ENCODE measurements at regions not wholly inside any gene's neighbourhood (a gene's known extent, or its start where the extent isn't known, plus 50 kb on each side); places are given as distances from the start of the nearest gene placed in this dataset.

GRCh38 chr5:26148569-26149107 is 889.7 kb downstream of the CDH9 start:
- no peak for DNase-seq (ENCODE audit: low spot score)
- Histone ChIP-seq H3K4me1 (ENCODE audit: insufficient read depth, low read length) (no peaks in the 10 kb centered on the region), H3K27ac (ENCODE audit: extremely low read length, insufficient read depth, low read length) (no peak overlapping the region), H3K79me2 (ENCODE audit: insufficient read depth, low read length) (no peaks in the 10 kb centered on the region), H3K9me3 (ENCODE audit: low read length) (peaks cover 29% of the 10 kb centered on the region), H3K27me3 (ENCODE audit: control insufficient read depth in 1 of 2, insufficient read depth in 2 of 2, low read length in 2 of 2) (no peaks in the 10 kb centered on the region), H3K4me2 (ENCODE audit: low read depth, low read length) (no peak overlapping the region), H3K4me3 (replicated peaks in 1 of 3; ENCODE audit: insufficient read depth in 1 of 3, low read depth in 2 of 3, low read length in 3 of 3) (no peak overlapping the region), H3K36me3 (replicated peaks in 1 of 2; ENCODE audit: control insufficient read depth in 1 of 2, insufficient read depth in 2 of 2, low read length in 2 of 2) (no peaks in the 10 kb centered on the region), H2AFZ (ENCODE audit: low read length) (no peak overlapping the region), H4K20me1 (ENCODE audit: insufficient read depth, low read length) (no peaks in the 10 kb centered on the region), H3K9ac (ENCODE audit: insufficient read depth, low read depth, low read length) (no peak overlapping the region)
- BruUV-seq (replicated peaks), result no TSS peak
- intact Hi-C loops (cut with micrococcal nuclease; ENCODE audit: unreplicated experiment) (no loop called here), in situ Hi-C loops (cut with HindIII; ENCODE audit: extremely low pct_ligation_motif_present, low pct_unique_long_range_greater_than_20kb) (no loop called here)
- ATAC-seq, result no peak
- 61% methylated on average over 2 of the region's 7 CpGs for WGBS (ENCODE audit: low lambda C conversion rate)
- ChIA-PET POLR2A (no interaction called here), CTCF (ENCODE audit: low intra/inter-chr PET ratio, low total read pairs) (no interaction called here)
- no peak for FAIRE-seq
- no peak for TF ChIP-seq STAT6 (CRISPR knock-in tag; IDR thresholded peaks at IDR 0.05; ENCODE audit: borderline replicate concordance)
- TF ChIP-seq SKIL (CRISPR knock-in tag; IDR thresholded peaks at IDR 0.05; ENCODE audit: borderline replicate concordance), result no peak
- TF ChIP-seq ZNF749 (CRISPR knock-in tag; IDR thresholded peaks at IDR 0.05; ENCODE audit: borderline replicate concordance), result no peak
- TF ChIP-seq PHF20 (CRISPR knock-in tag; IDR thresholded peaks at IDR 0.05), result no peak
- no peak for TF ChIP-seq POLR2A (IDR thresholded peaks at IDR 0.05; ENCODE audit: insufficient read depth in 1 of 2, low read depth in 2 of 2, low read length in 2 of 2)
- TF ChIP-seq ZNF546 (CRISPR knock-in tag; conservative IDR thresholded peaks at IDR 0.05), result no peak
- no peak for TF ChIP-seq MXD4 (CRISPR knock-in tag; IDR thresholded peaks at IDR 0.05)
- no peak for TF ChIP-seq ZNF543 (CRISPR knock-in tag; IDR thresholded peaks at IDR 0.05)
- no peak for TF ChIP-seq ZNF407 (CRISPR knock-in tag; IDR thresholded peaks at IDR 0.05; ENCODE audit: not compliant biosample characterization)
- no peak for TF ChIP-seq MBNL3 (CRISPR knock-in tag; conservative IDR thresholded peaks at IDR 0.05)
- TF ChIP-seq CREBL2 (CRISPR knock-in tag; IDR thresholded peaks at IDR 0.05; ENCODE audit: borderline replicate concordance), result no peak
- no peak for TF ChIP-seq SYNCRIP (IDR thresholded peaks at IDR 0.05; ENCODE audit: insufficient read depth, low read depth, low read length)
